Choroid plexus epithelial cell (primary cell): ENCODE measurements at regions not wholly inside any gene's neighbourhood (a gene's known extent, or its start where the extent isn't known, plus 50 kb on each side); places are given as distances from the start of the nearest gene placed in this dataset.
A peak's percentile ranks its signal among the peaks of the same experiment; 100 is the strongest.
"Not testable (repeated sequence)": the region's sequence is repeated elsewhere in the genome, so short reads cannot be mapped to it uniquely, and the experiment has no call there.

Experiments used
- DNase-seq: peaks from one replicate; pipeline ENCODE4 v3.0.0-alpha.2; 2010; ENCODE audit warnings: low read depth
- H3K4me3 ChIP-seq: 2 replicates; pipeline ENCODE4 v1.5.1; 2011; ENCODE audit warnings: low read depth, mild to moderate bottlenecking, control low read depth, low read length, moderate library complexity
- TF ChIP-seq, protein P1 (sequence below): conservative IDR thresholded peaks from 2 replicates; pipeline ENCODE4 v1.5.1; 2011; ENCODE audit warnings: low read depth, mild to moderate bottlenecking, control low read depth, inconsistent platforms, low read length, moderate library complexity

DNA sequence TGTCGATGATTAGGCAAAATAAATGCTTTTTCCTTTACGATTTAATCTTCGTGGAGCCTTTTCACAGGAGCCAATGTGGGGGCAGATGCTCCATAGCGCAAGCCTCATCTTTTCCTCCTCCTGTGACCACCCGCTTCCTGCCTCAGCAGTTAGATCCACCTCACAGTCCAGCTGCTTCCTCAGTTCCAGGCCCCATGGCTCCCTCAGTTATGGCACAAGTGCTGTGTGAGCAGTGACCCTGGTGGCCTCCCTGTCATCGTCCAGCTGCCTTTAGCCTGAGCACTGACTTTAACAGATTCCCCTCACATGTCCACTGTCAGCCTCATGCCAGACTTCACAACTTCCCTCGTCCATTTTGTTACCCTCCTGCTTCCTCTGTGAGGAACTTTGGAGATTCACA, 424.6 kb upstream of the GBE1 start:
- DNase-seq: no peak
- TF ChIP-seq, protein P1, sequence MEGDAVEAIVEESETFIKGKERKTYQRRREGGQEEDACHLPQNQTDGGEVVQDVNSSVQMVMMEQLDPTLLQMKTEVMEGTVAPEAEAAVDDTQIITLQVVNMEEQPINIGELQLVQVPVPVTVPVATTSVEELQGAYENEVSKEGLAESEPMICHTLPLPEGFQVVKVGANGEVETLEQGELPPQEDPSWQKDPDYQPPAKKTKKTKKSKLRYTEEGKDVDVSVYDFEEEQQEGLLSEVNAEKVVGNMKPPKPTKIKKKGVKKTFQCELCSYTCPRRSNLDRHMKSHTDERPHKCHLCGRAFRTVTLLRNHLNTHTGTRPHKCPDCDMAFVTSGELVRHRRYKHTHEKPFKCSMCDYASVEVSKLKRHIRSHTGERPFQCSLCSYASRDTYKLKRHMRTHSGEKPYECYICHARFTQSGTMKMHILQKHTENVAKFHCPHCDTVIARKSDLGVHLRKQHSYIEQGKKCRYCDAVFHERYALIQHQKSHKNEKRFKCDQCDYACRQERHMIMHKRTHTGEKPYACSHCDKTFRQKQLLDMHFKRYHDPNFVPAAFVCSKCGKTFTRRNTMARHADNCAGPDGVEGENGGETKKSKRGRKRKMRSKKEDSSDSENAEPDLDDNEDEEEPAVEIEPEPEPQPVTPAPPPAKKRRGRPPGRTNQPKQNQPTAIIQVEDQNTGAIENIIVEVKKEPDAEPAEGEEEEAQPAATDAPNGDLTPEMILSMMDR: no peak
- H3K4me3 ChIP-seq: no peak overlapping the region

DNA sequence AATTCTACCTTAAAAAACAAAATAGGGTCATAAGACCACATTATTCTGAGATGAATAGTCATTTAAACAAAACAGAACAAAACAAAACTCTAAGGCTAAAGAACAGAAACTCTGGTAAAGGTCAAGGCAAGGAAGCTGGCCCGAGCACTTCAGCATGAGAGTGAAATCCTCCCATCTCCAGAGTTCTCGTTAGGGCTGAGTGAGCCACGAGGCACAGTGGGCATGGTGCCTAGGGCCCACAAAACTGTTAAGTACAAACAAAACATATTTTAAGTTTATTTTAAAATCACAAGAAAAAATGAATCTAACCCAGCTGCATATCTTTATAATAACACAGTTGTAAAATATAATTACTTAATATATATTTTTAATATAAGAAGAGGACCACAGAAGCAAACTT, 417.8 kb upstream of the GBE1 start:
- DNase-seq: no peak
- no peak overlapping the region for H3K4me3 ChIP-seq
- TF ChIP-seq, protein P1: no peak

DNA sequence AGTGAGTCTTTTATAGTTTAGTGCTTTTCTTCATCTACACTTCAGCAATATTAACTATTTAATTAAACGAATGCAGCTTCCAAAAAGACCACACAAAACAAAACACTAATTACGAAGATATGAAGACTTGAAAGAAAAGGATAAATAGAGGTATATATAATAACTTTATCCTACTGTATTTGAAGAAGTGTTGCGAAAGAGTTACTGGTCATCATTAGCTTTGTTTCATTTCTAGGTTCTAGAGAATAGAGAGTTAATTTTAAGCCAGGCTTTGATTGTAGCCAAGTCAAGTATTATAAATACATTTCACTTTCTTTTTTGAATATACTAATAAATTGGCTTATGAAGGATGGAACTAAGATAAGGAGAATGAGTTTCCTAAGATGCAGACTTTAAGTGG, 416.8 kb upstream of the GBE1 start:
- TF ChIP-seq, protein P1: no peak
- DNase-seq: no peak
- no peak overlapping the region for H3K4me3 ChIP-seq

GRCh38 chr3:82177774-82178173, 416.3 kb upstream of the GBE1 start:
- TF ChIP-seq, protein P1: no peak
- DNase-seq: no peak
- H3K4me3 ChIP-seq: no peak overlapping the region

DNA sequence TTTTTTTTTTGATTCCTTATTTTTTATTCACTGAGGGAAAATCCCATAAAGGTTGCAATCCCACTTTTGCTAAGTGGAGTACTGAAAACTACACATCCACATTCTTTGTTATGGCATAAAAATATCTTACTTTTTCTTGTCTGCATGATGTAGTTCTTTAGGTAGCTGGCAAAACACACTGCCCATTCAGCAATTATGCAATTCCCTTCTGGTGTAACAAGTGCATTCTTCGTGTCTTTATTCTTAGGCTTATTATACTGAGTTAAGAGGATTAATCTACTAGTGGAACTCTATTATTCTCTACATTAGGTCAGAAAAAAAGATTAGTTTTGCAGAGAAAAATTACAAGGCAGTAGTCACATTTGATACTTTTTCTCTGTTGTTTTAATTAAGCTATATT, 403.8 kb upstream of the GBE1 start:
- TF ChIP-seq, protein P1: no peak
- H3K4me3 ChIP-seq: no peak overlapping the region
- no peak for DNase-seq

- H3K4me3 ChIP-seq: no peak overlapping the region
- TF ChIP-seq, protein P1: peak; percentile 41
- peak; percentile 67 for DNase-seq
Observed at GRCh38 chr3:82163907-82164520, 402.6 kb upstream of the GBE1 start.

DNA sequence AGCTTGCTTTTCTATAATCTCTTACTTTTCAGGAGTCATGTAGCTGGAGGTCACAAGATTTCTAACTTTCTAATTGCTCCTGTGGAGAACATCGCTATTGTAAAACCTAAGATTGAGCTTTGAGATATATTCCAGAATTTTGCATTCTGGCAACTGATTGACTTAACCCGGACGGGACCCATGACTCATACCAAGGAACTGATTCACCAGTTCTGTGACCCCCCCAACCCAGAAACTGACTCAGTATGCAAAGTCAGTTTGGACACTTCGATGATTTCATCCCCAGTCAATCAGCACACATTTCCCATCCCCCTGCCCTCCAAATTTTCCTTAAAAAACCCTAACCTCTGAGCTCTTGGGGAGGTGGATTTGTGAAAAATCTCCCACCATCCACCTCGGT, 396.5 kb upstream of the GBE1 start:
- peak; percentile 83 for DNase-seq
- H3K4me3 ChIP-seq: no peak overlapping the region
- TF ChIP-seq, protein P1: no peak

GRCh38 chr3:82153892-82154291, 392.4 kb upstream of the GBE1 start:
- H3K4me3 ChIP-seq, DNase-seq: not testable (repeated sequence)
